ENCODE measurements at regions not wholly inside any gene's neighbourhood (a gene's known extent, or its start where the extent isn't known, plus 50 kb on each side); places are given as distances from the start of the nearest gene placed in this dataset.

GRCh38 chr22:49521787-49522224 lies 305.9 kb downstream of the BRD1 start:
- no peak for TF ChIP-seq POLR2AphosphoS5 (IDR thresholded peaks at IDR 0.05; ENCODE audit: low read depth, low read length)
- no peak for TF ChIP-seq CTCF (IDR thresholded peaks at IDR 0.05 in 2 of 3, conservative IDR thresholded peaks at IDR 0.05 in 1 of 3; ENCODE audit: borderline replicate concordance in 1 of 3, insufficient read depth in 1 of 3, low read depth in 2 of 3, low read length in 2 of 3)
- TF ChIP-seq EZH2phosphoT487 (IDR thresholded peaks at IDR 0.05; ENCODE audit: borderline replicate concordance): no peak
- no peak for TF ChIP-seq RAD21 (IDR thresholded peaks at IDR 0.05; ENCODE audit: low read depth)
- TF ChIP-seq EZH2 (IDR thresholded peaks at IDR 0.05): no peak
- TF ChIP-seq SIN3A (IDR thresholded peaks at IDR 0.05; ENCODE audit: low read depth): no peak
- no peak for TF ChIP-seq JUND (IDR thresholded peaks at IDR 0.05)
